ENCODE measurements at regions not wholly inside any gene's neighbourhood (a gene's known extent, or its start where the extent isn't known, plus 50 kb on each side); places are given as distances from the start of the nearest gene placed in this dataset.

DNA sequence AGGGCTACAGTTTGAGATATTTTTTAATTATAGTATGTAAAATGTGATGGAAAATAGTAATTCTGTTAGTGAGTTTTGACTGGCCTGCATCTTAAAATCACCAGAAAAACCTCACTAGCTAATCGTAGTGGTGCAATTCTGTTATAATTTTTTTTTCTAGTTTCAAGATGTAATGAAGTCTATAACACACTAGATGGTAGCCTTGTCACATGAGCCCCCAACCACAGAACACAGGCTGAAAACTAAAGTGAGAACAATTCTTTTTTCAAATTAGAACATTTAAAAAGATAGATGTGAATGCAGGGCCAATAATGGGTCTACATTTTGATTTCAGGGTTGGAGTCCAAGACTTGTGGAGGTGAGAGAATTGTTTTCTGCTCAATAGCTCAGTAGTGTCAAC lies 83.3 kb upstream of the KCNH8 start:
- no peak for DNase-seq (ENCODE audit: low read depth)
- H3K4me3 ChIP-seq (ENCODE audit: control insufficient read depth, low read depth, low read length), result no peak overlapping the region
- TF ChIP-seq, protein P1, sequence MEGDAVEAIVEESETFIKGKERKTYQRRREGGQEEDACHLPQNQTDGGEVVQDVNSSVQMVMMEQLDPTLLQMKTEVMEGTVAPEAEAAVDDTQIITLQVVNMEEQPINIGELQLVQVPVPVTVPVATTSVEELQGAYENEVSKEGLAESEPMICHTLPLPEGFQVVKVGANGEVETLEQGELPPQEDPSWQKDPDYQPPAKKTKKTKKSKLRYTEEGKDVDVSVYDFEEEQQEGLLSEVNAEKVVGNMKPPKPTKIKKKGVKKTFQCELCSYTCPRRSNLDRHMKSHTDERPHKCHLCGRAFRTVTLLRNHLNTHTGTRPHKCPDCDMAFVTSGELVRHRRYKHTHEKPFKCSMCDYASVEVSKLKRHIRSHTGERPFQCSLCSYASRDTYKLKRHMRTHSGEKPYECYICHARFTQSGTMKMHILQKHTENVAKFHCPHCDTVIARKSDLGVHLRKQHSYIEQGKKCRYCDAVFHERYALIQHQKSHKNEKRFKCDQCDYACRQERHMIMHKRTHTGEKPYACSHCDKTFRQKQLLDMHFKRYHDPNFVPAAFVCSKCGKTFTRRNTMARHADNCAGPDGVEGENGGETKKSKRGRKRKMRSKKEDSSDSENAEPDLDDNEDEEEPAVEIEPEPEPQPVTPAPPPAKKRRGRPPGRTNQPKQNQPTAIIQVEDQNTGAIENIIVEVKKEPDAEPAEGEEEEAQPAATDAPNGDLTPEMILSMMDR (conservative IDR thresholded peaks at IDR 0.05; ENCODE audit: control insufficient read depth, insufficient read depth, low read depth, low read length), result no peak

DNA sequence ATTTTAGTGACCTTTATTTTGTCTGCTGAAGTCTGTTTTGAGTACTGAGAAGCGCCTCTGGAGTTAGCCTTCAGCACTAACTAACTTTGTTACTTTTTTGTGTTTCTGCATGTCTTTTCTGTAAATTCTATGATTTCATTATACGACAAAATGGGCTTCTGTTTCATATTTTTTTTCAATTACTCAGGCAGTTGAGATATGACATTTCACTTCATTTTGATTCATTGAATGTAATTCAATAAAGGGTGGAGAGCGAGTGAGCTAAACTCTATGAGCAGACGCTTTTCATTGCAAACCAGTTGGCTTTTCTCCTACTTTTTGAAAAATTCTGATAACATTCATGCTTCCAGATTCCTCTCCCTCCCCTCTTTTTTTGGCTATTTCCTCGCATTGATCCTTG lies 84.4 kb upstream of the KCNH8 start:
- H3K4me3 ChIP-seq (ENCODE audit: control insufficient read depth, low read depth, low read length), result no peak overlapping the region
- TF ChIP-seq, protein P1 (conservative IDR thresholded peaks at IDR 0.05; ENCODE audit: control insufficient read depth, insufficient read depth, low read depth, low read length), result no peak
- DNase-seq (ENCODE audit: low read depth), result no peak

DNA sequence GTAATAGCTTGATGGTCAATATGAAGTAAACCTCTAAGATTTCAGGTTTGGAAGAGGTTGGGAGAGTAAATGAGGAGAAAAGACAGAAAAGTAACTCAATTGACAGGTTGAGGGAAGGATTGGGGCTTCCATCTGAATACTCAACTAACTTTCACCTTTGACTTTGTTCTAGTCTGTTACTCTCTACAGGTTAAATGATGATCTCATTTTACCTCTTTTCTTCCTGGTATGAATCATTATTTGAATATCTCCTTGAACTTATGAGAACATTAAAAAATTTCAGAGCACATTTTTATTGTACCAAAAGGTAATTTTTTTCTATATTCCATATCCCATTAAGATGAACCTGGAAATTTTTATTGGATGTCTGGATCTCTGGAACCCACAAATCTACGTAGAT lies 87.9 kb upstream of the KCNH8 start:
- TF ChIP-seq, protein P1 (conservative IDR thresholded peaks at IDR 0.05; ENCODE audit: control insufficient read depth, insufficient read depth, low read depth, low read length), result no peak

DNA sequence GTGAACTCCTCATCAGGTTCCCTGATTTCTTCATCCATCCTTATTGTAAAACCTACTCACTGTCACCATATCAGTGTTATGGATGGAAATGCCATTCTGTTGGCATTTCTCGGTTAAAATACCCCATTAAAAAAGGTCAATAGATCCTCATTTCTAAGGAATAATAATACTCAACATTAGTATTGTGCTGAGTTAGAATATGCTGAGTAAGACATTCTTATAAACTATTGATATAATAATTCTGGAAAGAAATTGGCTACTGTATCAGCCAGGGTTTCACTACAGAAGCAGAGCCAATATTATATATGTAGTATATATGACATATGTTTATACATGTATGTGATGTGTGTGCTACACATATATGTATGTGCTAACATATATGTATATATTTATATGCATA lies 95.4 kb upstream of the KCNH8 start:
- no peak for DNase-seq (ENCODE audit: low read depth)
- H3K4me3 ChIP-seq (ENCODE audit: control insufficient read depth, low read depth, low read length), result no peak overlapping the region
- TF ChIP-seq, protein P1 (conservative IDR thresholded peaks at IDR 0.05; ENCODE audit: control insufficient read depth, insufficient read depth, low read depth, low read length), result no peak

More for the DNA sequence above, 87.9 kb upstream of the KCNH8 start:
- no peak for DNase-seq (ENCODE audit: low read depth)
- no peak overlapping the region for H3K4me3 ChIP-seq (ENCODE audit: control insufficient read depth, low read depth, low read length)

DNA sequence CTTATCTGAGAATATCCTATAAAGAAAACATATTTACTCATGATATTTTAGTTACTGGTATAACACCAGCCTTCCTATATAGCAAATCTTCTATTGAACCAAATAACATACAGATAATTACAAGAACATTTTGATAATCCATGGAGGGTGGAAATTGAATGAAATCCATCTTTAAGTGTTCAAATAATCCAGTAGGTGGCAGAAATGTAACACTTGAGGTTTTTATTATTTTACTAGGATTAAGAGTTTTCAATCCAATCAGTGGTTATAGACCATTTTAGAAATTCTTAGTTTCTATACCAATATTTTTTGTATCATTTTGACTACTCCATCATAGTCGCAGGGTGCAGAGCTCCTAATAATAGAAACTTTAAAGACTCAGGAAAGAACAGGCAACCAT lies 101.9 kb upstream of the KCNH8 start:
- no peak overlapping the region for H3K4me3 ChIP-seq (ENCODE audit: control insufficient read depth, low read depth, low read length)
- TF ChIP-seq, protein P1 (conservative IDR thresholded peaks at IDR 0.05; ENCODE audit: control insufficient read depth, insufficient read depth, low read depth, low read length), result no peak
- peak; percentile 0 for DNase-seq (ENCODE audit: low read depth)

DNA sequence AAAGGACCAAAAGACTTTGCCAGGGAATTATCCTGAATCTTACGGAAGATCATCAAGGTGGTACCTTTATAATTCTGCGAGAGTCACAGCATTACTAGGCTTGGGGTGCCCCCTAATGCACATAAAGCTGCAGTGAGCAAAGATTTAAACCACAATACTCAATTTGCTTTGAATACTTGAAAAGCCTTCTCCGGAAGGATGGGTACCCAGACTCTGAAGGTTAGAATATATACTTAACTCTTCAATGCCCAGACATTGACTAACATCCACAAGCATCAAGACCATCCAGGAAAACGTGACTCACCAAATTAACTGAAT lies 117.8 kb upstream of the KCNH8 start:
- no peak for DNase-seq (ENCODE audit: low read depth)
- H3K4me3 ChIP-seq (ENCODE audit: control insufficient read depth, low read depth, low read length), result no peak overlapping the region
- TF ChIP-seq, protein P1 (conservative IDR thresholded peaks at IDR 0.05; ENCODE audit: control insufficient read depth, insufficient read depth, low read depth, low read length), result no peak

DNA sequence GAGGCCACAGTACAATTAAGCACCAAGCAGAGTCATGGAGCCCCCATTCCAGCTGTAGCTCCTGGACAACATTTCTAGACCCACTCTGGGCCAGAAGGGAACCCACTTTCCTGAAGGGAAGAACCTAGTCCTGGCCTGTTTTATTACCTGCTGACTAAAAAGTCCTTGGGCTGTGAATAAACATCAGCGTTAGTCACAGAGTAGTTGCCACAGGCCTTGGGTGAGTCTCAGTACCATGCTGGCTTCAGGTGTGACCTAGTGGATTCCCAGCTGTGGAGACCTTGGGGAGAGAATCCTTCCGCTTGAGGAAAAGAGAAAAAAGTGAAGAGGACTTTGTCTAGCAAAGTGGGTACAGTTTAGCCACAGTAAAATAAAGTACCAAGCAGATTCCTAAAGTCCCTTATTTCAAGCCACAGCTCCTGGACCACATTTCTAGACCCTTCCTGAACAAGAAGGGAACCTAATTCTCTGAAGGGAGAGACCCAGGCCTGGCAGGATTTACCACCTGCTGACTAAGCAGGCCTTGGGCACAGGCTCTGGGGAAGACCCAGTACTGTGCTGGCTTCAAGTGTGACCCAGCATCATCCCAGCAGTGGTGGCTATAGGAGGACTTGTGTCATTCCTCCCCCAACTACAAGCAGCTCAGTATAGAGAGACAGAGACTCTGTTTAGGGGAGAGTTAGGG lies 118.3 kb upstream of the KCNH8 start:
- no peak for DNase-seq (ENCODE audit: low read depth)
- H3K4me3 ChIP-seq (ENCODE audit: control insufficient read depth, low read depth, low read length), result no peak overlapping the region
- TF ChIP-seq, protein P1 (conservative IDR thresholded peaks at IDR 0.05; ENCODE audit: control insufficient read depth, insufficient read depth, low read depth, low read length), result no peak
